ENCODE measurements at regions not wholly inside any gene's neighbourhood (a gene's known extent, or its start where the extent isn't known, plus 50 kb on each side); places are given as distances from the start of the nearest gene placed in this dataset.

- no peak for DNase-seq (ENCODE audit: low spot score)
Measured at GRCh38 chr2:220437938-220438337, 810.5 kb downstream of the SLC4A3 start.

- no peak for DNase-seq (ENCODE audit: low spot score)
Measured at GRCh38 chr2:220440731-220441130, 813.3 kb downstream of the SLC4A3 start.

- no peak for DNase-seq (ENCODE audit: low spot score)
Measured at GRCh38 chr2:220441404-220441803, 814.0 kb downstream of the SLC4A3 start.

GRCh38 chr2:220442012-220442411, 814.6 kb downstream of the SLC4A3 start:
- DNase-seq (ENCODE audit: low spot score) = no peak

- DNase-seq (ENCODE audit: low spot score) = no peak
Measured at GRCh38 chr2:220445429-220446105, 818.1 kb downstream of the SLC4A3 start.

GRCh38 chr2:220446106-220446712, 818.8 kb downstream of the SLC4A3 start:
- DNase-seq (ENCODE audit: low spot score) = no peak

GRCh38 chr2:220450846-220451245, 823.4 kb downstream of the SLC4A3 start:
- DNase-seq (ENCODE audit: low spot score) = no peak

GRCh38 chr2:220451438-220451837, 824.0 kb downstream of the SLC4A3 start:
- no peak for DNase-seq (ENCODE audit: low spot score)

- DNase-seq (ENCODE audit: low spot score) = no peak
Measured at GRCh38 chr2:220452561-220452960, 825.1 kb downstream of the SLC4A3 start.

- DNase-seq (ENCODE audit: low spot score) = no peak
Measured at GRCh38 chr2:220455351-220455990, 828.0 kb downstream of the SLC4A3 start.

GRCh38 chr2:220458051-220458450, 830.6 kb downstream of the SLC4A3 start:
- no peak for DNase-seq (ENCODE audit: low spot score)

- no peak for DNase-seq (ENCODE audit: low spot score)
Measured at GRCh38 chr2:220460257-220460985, 833.0 kb downstream of the SLC4A3 start.

- DNase-seq (ENCODE audit: low spot score) = no peak
Measured at GRCh38 chr2:220463876-220464275, 836.4 kb downstream of the SLC4A3 start.

- DNase-seq (ENCODE audit: low spot score) = no peak
Measured at GRCh38 chr2:220465700-220466099, 838.3 kb downstream of the SLC4A3 start.

- no peak for DNase-seq (ENCODE audit: low spot score)
Measured at GRCh38 chr2:220466251-220466691, 838.8 kb downstream of the SLC4A3 start.

- no peak for DNase-seq (ENCODE audit: low spot score)
Measured at GRCh38 chr2:220469201-220469600, 841.8 kb downstream of the SLC4A3 start.

- no peak for DNase-seq (ENCODE audit: low spot score)
Measured at GRCh38 chr2:220473611-220474010, 846.2 kb downstream of the SLC4A3 start.

- DNase-seq (ENCODE audit: low spot score) = no peak
Measured at GRCh38 chr2:220476877-220477276, 849.4 kb downstream of the SLC4A3 start.

- DNase-seq (ENCODE audit: low spot score) = no peak
Measured at GRCh38 chr2:220478305-220479058, 851.1 kb downstream of the SLC4A3 start.

- no peak for DNase-seq (ENCODE audit: low spot score)
Measured at GRCh38 chr2:220482716-220483115, 855.3 kb downstream of the SLC4A3 start.

- DNase-seq (ENCODE audit: low spot score) = no peak
Measured at GRCh38 chr2:220489121-220489520, 861.7 kb downstream of the SLC4A3 start.

- no peak for DNase-seq (ENCODE audit: low spot score)
Measured at GRCh38 chr2:220491670-220492069, 864.2 kb downstream of the SLC4A3 start.
